SK-N-MC (cell line): ENCODE measurements at regions not wholly inside any gene's neighbourhood (a gene's known extent, or its start where the extent isn't known, plus 50 kb on each side); places are given as distances from the start of the nearest gene placed in this dataset.

Source experiments
- EZH2 ChIP-seq: fragments of 200-600 bp; sonication (generic); IDR thresholded peaks from one replicate; pipeline ENCODE4 v1.6.1; 2017; ENCODE audit warnings: antibody characterized with exemption
- POLR2AphosphoS5 ChIP-seq: IDR thresholded peaks from 2 replicates; pipeline ENCODE4 v1.6.1; 2012; ENCODE audit warnings: mild to moderate bottlenecking, low read depth, low read length, borderline replicate concordance

DNA sequence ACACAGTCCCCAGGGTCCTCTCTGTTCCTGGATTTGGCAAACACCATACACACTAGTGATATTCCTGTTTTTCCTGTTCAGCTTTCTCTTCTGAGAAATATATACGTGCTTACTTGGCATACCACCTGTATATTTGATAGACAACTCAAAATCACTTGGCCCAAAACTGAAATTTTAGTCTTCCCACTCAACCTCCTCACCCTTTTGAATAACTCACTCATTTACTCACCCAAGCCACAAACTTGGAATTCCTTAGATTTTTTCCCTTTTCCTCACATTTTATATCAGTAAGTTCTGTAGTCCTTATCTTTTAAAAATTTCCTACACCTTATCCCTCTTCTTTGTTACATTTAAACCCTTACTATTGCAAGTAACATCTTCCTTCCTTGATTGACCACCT is 143.4 kb downstream of the PPP1R3A start:
- no peak for TF ChIP-seq POLR2AphosphoS5
- TF ChIP-seq EZH2: no peak
